NCI-H2196 (cell line): ENCODE measurements at regions not wholly inside any gene's neighbourhood (a gene's known extent, or its start where the extent isn't known, plus 50 kb on each side); places are given as distances from the start of the nearest gene placed in this dataset.
"Not testable (repeated sequence)": the region's sequence is repeated elsewhere in the genome, so short reads cannot be mapped to it uniquely, and the experiment has no call there.

Experiments used
- DNase-seq: peaks from one replicate; lab custom pipeline; 2025; ENCODE audit not compliant: unreplicated experiment; lab: John Stamatoyannopoulos, UW

DNA sequence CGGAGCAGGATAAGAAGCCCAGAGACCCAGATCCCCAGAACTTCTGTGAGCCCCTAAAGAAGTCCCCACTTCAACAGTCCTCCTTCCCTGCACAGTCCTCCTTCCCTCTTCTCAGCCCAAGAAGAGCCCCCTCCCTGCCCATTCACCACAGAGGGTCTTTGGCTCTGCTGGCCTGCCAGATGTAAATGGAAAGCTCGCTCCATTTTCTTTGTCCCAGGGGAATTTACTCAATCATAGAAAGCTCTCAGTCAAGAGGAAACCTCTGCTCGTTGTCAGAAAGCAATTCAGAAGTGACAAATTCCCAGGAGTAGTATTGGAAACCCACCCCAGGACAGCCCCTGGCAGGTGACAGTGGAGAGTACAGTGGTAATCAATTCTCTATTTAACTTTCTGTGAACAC lies 105.5 kb upstream of the SMAD3 start:
- DNase-seq = no peak

DNA sequence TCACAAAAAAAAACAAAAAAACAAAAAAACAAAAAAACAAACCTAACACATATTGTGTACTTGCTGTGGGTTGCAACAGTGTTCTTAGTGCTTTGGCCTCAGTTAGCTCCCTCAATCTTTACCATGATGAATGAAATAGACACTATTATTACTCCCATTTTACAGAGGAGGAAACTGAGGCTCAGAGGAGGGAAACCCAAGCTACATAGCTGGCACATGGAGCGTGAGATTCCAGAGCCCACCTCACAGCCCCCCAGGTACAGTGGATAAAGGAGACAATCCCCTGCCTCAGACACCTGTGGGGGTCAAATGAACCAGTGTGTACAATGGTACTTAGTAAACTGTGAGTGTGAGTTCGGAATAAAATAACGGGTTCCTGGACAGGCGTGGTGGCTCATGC lies 104.9 kb upstream of the SMAD3 start:
- no peak for DNase-seq

DNA sequence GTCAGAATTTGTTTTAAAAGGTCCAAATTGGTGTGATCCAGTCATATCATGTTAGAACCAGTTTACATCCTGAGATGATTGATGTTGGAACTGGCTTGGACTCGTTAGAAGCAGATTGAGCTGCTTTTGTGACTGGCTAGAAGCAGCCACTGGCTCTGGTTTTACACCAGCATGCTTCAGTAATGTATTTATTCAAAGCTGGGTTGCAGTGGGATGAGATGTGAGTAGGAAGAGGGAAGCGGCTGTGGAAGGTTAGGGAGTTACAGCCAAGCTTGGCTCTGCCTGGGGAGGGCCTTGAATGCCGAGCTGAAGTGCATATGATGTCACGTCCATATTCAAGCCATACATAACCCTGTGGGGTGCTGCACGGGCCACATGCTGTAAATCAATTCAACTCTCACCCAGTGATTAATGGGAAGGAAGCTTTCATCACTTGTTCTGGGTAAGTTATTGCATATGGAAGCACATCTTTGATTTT lies 104.0 kb upstream of the SMAD3 start:
- DNase-seq = no peak

DNA sequence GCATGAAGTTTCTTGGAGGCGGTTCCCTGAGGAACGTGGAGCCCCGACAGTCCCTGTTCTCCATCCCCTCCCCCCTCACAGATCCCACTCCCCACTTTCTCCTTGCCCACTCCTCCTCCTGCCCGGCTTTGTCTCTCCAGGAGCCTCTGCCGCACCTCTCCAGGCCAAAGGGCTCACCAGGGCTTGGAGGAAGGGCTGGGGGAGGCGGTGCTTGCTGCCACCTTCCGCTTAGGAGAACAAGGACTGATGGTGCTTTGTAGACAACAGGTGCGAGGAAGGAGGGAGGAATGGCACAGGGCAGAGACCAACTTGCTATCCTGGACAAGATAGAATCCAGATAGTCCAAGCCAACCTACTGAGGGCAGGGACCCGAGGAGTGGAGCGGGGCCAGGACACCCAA lies 103.5 kb upstream of the SMAD3 start:
- DNase-seq = no peak

DNA sequence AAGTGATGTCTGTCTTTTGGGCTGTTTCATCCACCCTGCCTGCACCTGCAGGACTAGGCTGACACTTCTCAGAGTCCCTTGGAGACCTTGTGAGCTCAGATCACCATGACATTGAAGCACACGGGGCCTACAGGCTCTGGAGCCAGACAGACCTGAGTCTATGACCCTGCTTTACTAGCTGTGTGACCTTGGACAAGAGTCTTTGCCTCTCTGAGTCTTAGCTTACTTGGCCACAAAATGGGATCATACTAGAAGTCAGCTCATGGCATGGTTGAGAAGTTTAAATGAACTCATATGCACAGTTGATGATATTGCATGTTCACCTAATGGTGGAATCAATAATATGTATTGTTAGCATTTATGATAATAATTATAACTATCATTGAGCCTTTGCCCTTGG lies 102.9 kb upstream of the SMAD3 start:
- DNase-seq = no peak

DNA sequence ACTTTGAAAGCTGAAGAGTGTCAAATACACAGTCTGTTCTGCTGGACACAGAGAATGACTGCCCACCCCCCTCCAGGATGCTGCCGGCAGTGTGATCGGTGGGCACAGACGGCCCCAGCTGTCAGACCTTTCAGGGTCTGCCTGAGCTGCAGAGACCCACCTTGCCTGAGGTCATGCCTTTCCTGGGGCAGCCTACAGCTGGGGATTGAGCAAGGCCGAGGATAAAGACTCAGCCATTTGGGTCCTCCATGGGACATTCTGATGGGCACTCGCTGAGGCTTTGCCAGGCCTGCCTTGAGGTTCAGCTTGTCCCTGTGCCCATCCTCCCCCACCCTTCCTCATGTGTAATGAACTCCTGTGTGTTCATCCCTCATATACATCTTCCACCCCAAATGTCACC lies 102.3 kb upstream of the SMAD3 start:
- no peak for DNase-seq

DNA sequence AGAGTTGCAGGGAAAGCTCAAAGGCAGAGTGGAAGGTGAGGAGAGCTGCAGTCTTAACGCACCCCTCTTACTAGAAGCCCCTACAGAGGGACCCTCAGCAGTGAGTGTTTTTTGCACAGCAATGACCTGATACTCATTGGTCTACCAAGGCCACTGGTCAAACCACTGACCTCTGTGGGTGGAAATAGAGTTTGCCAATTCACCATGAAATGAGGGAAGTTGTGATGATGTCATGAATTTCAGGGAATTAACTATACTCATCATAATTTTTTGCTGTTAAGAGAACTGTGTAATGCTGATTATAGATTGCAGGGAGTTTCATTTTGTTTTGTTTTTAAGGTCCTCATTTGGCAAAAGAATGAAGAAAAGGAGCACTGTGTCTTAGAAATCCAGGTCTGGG lies 101.7 kb upstream of the SMAD3 start:
- no peak for DNase-seq

DNA sequence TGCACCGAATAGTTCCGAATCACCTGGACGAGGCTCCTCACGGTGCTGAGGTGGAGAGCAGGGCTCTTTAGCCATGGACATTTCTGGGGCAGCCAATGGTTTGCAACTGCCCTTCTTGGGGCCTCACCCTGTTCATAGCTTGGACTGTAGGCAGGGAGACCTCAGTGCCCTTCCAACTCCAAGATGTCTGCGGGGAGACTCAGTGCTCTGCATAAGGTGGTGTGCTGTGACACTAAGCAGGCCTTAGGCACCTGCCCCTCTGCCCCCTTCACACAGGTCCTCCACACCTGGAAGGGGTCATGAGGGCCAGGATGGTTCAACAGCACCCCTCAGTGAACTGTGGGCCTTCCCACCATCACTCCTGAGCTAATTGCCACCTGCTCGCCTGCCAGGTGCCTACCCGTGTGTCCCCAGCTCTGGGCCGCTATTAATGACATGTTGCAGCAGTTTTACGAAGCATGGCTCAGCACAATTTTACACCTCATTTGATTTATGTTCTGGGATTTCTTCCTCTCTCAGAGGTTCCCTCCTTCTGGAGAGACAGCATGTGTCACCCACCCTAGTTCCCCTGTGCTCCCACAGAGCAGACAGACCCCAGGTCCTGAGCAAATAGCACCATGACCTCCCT lies 101.2 kb upstream of the SMAD3 start:
- DNase-seq = no peak

DNA sequence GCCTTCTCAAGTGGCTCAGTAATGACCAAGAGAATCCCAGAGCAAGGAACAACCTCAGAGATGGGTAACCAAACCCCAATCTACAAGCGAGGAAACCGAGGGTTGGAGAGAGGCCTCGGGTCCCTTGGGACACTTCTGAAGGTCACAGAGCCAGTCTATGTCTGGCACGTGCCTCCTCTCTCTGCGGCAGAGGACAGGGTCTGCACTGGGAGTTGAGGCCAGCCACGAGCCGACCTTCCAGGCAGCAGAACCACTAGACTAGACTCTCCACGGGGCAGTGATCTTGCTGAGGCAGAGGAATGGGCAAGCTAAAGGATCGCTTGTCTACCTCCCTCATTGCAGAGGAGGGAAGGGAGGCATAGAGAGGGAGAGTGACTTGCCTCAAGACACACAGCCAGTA lies 100.6 kb upstream of the SMAD3 start:
- DNase-seq = no peak

DNA sequence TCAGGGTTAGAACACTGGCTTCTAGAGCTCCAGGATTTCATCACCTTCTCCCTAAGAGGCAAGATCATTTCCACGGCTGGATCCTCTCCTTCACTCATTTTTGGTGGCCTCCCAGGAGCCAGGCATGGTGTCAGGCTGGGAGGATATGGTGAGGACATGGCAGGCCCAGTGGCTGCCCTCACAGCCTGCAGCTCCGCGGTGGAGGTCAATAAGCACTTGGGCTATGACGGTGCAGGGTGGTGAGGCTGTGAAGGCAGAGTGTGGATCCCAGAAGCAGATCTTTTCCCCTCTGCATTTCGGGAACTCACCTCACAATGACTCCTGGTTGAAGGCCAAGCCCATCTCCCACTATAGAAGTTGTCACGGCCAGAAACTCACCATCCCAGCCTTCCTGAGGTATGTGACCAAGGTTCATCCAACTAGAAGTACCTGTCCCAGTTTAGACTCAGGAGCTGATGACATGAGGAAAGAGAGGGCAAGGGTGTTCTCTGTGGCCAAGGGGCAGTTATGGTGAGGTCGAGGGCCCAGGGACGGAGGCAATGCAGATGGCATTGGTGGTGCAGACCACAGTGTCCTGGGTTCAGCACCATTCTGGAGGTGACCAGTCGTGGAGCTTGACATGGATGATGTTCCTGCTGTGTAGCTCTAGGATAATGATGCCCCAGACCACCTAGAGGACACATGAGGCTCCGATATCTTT lies 100.1 kb upstream of the SMAD3 start:
- DNase-seq = no peak

DNA sequence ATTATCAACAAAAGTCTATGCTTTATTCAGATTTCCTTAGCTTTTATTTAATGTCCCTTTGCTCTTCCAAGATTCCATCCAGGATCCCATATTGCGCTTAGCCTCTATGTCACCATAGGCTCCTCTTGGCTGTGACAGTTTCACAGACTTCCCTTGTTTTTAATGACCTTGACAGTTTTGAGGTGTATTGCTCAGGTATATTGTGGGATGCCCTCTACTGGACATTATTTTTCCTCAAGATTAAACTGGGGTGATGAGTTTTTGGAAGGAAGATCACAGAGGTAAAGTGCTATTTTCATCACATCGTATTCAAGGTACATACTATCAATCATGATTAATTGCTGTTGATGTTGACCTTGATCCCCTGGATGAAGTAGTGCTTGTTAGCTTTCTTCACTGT lies 99.1 kb upstream of the SMAD3 start:
- no peak for DNase-seq

DNA sequence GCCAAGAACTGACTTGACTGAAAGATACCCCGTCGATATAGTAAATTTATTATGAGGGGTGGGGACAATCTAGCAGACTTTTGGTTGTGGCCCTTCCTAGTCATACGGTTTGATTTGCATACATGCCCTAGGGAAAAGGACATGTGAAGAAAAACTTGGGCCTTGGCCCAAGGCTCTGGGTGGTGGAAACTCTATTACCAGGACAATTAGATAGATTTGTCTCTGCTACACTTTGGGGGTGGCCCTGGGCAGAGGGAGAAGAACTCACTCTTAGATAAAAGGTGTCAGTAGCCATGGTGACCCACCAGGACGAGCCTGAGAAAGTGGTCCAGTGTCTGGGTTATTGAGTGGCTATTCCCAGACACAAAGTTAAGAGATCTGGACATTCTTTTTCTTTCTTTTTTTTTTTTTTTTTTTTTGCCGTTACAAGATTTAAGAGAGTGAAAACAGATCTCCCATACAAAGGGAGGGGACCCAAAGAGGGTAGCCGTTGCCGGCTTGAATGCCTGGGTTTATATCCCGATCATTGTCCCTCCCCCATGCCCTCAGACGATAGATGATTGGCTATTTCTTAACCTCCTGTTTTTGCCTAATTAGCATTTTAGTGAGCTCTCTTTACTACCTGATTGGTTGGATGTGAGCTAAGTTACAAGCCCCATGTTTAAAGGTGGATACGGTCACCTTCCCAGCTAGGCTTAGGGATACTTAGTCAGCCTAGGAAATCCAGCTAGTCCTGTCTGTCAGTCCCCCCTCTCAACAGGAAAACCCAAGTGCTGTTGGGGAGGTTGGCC lies 96.4 kb upstream of the SMAD3 start:
- DNase-seq = no peak

DNA sequence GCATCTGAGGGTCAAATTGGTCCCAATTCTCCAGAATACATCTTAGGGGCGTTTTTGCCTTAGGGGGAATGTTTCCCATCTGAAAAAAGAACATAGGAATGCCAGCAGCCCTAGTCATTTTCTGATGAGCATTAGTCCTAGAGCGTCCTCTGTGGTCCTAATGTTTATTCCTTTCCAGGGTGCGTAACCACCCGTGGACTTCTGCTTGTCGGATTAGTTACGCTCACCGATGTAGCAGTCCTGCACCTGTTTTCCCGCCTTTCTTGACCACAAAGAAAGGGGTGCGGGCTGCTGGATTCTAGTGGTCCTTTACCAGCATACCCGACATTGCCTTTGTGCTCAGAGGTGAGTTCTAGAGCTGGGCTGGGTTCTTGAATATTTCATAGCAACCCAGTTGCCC lies 91.3 kb upstream of the SMAD3 start:
- DNase-seq = not testable (repeated sequence)

DNA sequence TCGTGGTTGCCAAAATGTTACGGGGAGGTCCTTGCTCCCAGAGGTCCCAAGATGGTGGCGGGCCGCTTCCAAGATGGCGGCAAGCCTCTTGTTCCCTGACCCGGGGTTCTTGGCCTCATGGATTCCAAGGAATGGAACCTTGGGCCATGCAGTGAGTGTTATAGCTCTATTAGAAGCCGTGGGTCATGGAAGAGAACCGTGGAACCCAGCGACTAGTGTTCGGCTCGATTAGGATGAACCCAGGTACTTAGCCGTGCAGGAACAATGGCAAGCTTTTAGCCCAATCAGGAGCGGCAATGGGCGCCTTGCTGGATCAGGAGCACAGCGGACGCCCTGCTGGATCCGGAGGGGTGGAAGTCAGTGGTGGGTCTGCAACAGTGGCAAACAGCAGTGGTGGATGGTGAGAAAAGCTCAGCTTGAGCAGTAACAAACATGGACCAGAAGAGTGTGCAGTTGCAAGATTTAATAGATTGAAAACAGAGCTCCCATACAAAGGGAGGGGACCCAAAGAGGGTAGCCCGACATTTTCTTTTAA lies 89.2 kb upstream of the SMAD3 start:
- not testable (repeated sequence) for DNase-seq

DNA sequence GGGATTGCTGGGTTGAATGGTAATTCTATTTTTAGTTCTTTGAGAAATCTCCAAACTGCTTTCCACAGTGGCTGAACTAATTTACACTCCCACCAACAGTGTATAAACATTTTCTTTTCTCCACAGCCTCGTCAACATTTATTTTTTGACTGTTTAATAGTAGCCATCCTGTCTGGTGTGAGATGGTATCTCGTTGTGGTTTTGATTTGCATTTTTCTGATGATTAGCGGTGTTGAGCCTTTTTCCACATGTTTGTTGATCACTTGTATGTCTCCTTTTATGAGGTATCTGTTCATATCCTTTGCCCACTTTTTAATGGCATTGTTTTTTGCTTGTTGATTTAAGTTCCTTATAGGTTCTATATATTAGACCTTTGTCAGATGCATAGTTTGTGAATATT lies 85.1 kb upstream of the SMAD3 start:
- not testable (repeated sequence) for DNase-seq

DNA sequence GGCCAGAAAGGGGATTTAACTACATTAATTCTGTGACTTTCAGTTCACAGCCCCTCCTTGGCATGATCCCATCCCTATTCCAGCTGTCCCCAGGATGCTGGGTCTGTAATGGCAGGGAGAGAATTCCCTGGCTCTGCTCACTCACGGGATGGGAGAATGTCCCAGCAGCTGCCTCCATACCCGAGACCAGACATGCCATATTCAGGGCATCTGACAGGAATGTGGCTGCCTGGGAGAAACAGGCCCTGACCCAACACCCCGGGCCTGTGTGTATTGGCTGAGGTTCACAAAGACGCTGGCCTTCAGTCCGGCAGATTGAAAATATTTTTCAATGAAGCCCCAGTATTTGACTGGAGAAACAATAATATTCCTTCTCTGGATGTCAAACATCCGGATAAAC lies 83.6 kb upstream of the SMAD3 start:
- DNase-seq = no peak

DNA sequence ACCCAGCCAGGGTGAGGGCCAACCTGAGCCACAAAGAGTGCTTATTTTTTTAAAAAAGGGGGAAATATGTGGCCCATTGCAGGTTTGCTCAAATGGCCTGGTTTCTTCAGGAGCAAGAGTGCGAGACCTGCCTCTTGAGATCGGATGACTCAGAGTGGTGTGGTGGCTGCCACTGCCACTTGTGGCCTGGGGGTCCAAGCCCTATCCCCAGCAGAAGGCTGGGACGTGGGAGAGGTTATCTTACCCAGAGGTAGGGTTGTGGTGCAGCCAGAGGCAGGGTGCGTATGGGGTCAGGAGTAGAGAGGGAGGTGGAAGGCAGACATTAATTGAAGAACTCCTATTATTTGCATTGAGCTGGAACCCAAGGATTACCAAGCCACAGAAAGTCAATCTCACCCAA lies 83.2 kb upstream of the SMAD3 start:
- no peak for DNase-seq

DNA sequence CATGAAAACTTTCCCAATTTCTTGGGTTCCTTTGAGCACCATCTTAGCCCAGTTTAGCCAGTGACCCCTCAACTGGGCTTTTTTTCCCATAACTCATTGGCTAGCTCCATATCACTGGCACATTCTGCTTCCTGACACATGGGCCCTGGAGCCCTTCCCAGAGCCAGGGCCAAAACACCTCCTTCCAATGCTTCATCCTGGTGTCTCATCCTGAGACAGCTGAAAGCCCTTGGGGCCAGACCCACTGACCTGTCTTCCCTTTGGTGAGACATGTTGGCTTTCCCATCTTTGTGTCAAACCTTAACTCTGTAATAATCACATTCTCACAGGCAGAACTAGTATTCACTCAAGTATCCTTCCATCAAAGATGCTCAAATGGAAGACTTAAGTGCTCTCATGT lies 82.6 kb upstream of the SMAD3 start:
- DNase-seq = no peak

DNA sequence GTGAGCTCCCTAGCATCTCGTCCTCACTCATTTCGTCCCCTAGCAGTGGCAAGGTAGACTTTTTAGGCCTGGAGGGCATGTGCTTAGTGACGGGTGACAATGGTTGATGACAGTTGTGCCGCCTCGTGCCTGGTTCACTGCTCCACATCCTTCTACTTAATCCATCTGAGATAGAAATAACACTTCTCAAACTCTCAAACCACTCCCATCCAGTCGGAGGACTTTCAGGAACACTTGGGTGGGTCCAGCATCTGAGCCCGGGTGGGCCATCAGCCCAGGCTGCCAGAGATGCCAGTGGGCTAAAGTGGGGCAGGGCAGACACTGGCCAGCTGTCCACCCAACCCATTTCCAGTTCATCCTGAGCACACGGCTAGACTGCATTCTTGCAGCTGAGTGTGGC lies 79.7 kb upstream of the SMAD3 start:
- no peak for DNase-seq

DNA sequence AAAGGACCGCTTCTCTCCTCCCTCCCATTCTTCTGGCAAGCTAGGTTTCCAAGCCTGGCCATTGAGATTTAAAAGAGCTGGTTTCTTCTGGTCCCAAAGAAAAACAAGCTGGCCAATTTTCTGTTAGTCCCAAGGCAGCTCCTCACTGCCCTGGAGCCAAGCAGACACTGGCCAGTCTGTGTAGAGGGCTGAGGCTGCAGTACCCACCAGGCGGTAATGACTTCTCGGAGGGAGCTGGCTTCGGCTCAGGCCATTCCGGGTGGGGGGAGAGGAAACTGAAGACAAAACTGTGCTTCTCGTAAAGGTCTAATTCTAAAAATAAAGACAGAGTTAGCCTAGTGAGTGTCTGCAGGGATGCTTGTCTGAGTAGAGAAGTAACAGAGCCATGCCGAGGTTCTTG lies 78.5 kb upstream of the SMAD3 start:
- no peak for DNase-seq

DNA sequence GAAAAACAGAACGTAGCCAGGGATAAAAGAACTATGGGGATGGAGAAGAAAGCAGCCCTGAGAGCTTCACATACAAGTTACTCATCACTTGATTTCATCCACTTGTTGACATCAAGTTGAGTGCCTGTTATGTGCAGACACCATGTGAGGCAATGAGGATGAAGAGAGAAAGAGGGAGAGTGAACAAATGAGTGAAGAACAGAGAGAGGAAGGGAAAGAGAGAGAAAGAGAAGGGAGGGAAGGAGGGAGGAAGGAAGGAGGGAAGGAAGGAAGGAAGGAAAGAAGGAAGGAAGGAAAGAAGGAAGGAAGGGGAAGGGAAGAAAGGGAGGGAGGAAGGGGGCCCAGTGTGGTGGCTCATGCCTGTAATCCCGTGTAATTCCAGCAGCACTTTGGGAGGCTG lies 72.3 kb upstream of the SMAD3 start:
- no peak for DNase-seq
